ENCODE measurements at regions not wholly inside any gene's neighbourhood (a gene's known extent, or its start where the extent isn't known, plus 50 kb on each side); places are given as distances from the start of the nearest gene placed in this dataset.
"Not testable (repeated sequence)": the region's sequence is repeated elsewhere in the genome, so short reads cannot be mapped to it uniquely, and the experiment has no call there.

- Histone ChIP-seq H3K36me3 (no peaks in the 10 kb centered on the region), H3K4me2 (no peak overlapping the region), H3K9me3 (no peaks in the 10 kb centered on the region), H3K4me1 (no peaks in the 10 kb centered on the region), H3K4me3 (no peak overlapping the region), H3K27ac (no peak overlapping the region), H3K27me3 (no peaks in the 10 kb centered on the region), H4K20me1 (no peaks in the 10 kb centered on the region), H3K9ac (no peak overlapping the region)
- TF ChIP-seq Cebpa-rat (IDR thresholded peaks at IDR 0.05), result no peak
These were observed 350.8 kb upstream of the C2CD4B start for GRCh38 chr15:62515696-62516395.

GRCh38 chr15:62517541-62517940 is 352.5 kb upstream of the C2CD4B start:
- Histone ChIP-seq H3K9me3 (no peaks in the 10 kb centered on the region), H3K27ac (no peak overlapping the region), H3K4me1 (no peaks in the 10 kb centered on the region), H3K4me3 (no peak overlapping the region), H3K27me3 (no peaks in the 10 kb centered on the region), H3K4me2 (no peak overlapping the region), H4K20me1 (no peaks in the 10 kb centered on the region), H3K36me3 (no peaks in the 10 kb centered on the region), H3K9ac (no peak overlapping the region)
- TF ChIP-seq Cebpa-rat (IDR thresholded peaks at IDR 0.05), result no peak

GRCh38 chr15:62518666-62519065 is 353.6 kb upstream of the C2CD4B start:
- H3K4me3 ChIP-seq, H3K4me1 ChIP-seq, H3K9me3 ChIP-seq, H3K27me3 ChIP-seq, H3K36me3 ChIP-seq, H3K27ac ChIP-seq, H4K20me1 ChIP-seq, H3K4me2 ChIP-seq, H3K9ac ChIP-seq: not testable (repeated sequence)

- no peak overlapping the region for H3K9ac ChIP-seq
- H3K4me2 ChIP-seq, result no peak overlapping the region
- H3K4me1 ChIP-seq, result no peaks in the 10 kb centered on the region
- no peaks in the 10 kb centered on the region for H3K9me3 ChIP-seq
- no peak overlapping the region for H3K27ac ChIP-seq
- H3K4me3 ChIP-seq, result no peak overlapping the region
- H3K27me3 ChIP-seq, result no peaks in the 10 kb centered on the region
- no peaks in the 10 kb centered on the region for H4K20me1 ChIP-seq
- TF ChIP-seq Cebpa-rat (IDR thresholded peaks at IDR 0.05), result no peak
- H3K36me3 ChIP-seq, result no peaks in the 10 kb centered on the region
These were observed 354.8 kb upstream of the C2CD4B start for GRCh38 chr15:62519900-62520299.

GRCh38 chr15:62520887-62521286 is 355.8 kb upstream of the C2CD4B start:
- no peaks in the 10 kb centered on the region for H4K20me1 ChIP-seq
- no peak overlapping the region for H3K4me3 ChIP-seq
- no peaks in the 10 kb centered on the region for H3K4me1 ChIP-seq
- H3K4me2 ChIP-seq, result no peak overlapping the region
- no peaks in the 10 kb centered on the region for H3K36me3 ChIP-seq
- no peak for TF ChIP-seq Cebpa-rat (IDR thresholded peaks at IDR 0.05)
- H3K27me3 ChIP-seq, result no peaks in the 10 kb centered on the region
- no peak overlapping the region for H3K27ac ChIP-seq
- H3K9ac ChIP-seq, result no peak overlapping the region
- H3K9me3 ChIP-seq, result no peaks in the 10 kb centered on the region

GRCh38 chr15:62521396-62521795 is 356.3 kb upstream of the C2CD4B start:
- Histone ChIP-seq H3K4me1 (no peaks in the 10 kb centered on the region), H3K27ac (no peak overlapping the region), H3K4me2 (no peak overlapping the region), H3K9ac (no peak overlapping the region), H4K20me1 (no peaks in the 10 kb centered on the region), H3K4me3 (no peak overlapping the region), H3K27me3 (no peaks in the 10 kb centered on the region), H3K36me3 (no peaks in the 10 kb centered on the region), H3K9me3 (no peaks in the 10 kb centered on the region)
- no peak for TF ChIP-seq Cebpa-rat (IDR thresholded peaks at IDR 0.05)

GRCh38 chr15:62524848-62525247 is 359.8 kb upstream of the C2CD4B start:
- Histone ChIP-seq H3K36me3 (no peaks in the 10 kb centered on the region), H4K20me1 (no peaks in the 10 kb centered on the region), H3K27me3 (no peaks in the 10 kb centered on the region), H3K4me3 (no peak overlapping the region), H3K9me3 (no peaks in the 10 kb centered on the region), H3K9ac (no peak overlapping the region), H3K4me1 (no peaks in the 10 kb centered on the region), H3K4me2 (no peak overlapping the region), H3K27ac (no peak overlapping the region)
- no peak for TF ChIP-seq Cebpa-rat (IDR thresholded peaks at IDR 0.05)

- Histone ChIP-seq H3K4me2 (no peak overlapping the region), H3K4me1 (no peaks in the 10 kb centered on the region), H4K20me1 (no peaks in the 10 kb centered on the region), H3K9me3 (no peaks in the 10 kb centered on the region), H3K9ac (no peak overlapping the region), H3K4me3 (no peak overlapping the region), H3K27ac (no peak overlapping the region), H3K27me3 (no peaks in the 10 kb centered on the region), H3K36me3 (no peaks in the 10 kb centered on the region)
- no peak for TF ChIP-seq Cebpa-rat (IDR thresholded peaks at IDR 0.05)
These were observed 362.3 kb upstream of the C2CD4B start for GRCh38 chr15:62527387-62527786.

GRCh38 chr15:62528505-62528904 is 363.4 kb upstream of the C2CD4B start:
- H3K9me3 ChIP-seq, result no peaks in the 10 kb centered on the region
- no peak overlapping the region for H3K4me3 ChIP-seq
- no peak overlapping the region for H3K27ac ChIP-seq
- H3K4me2 ChIP-seq, result no peak overlapping the region
- H4K20me1 ChIP-seq, result no peaks in the 10 kb centered on the region
- no peak overlapping the region for H3K9ac ChIP-seq
- no peaks in the 10 kb centered on the region for H3K27me3 ChIP-seq
- no peaks in the 10 kb centered on the region for H3K4me1 ChIP-seq
- no peak for TF ChIP-seq Cebpa-rat (IDR thresholded peaks at IDR 0.05)
- no peaks in the 10 kb centered on the region for H3K36me3 ChIP-seq

GRCh38 chr15:62532367-62532766 is 367.3 kb upstream of the C2CD4B start:
- H4K20me1 ChIP-seq, result no peaks in the 10 kb centered on the region
- no peaks in the 10 kb centered on the region for H3K27me3 ChIP-seq
- H3K4me1 ChIP-seq, result no peaks in the 10 kb centered on the region
- H3K36me3 ChIP-seq, result no peaks in the 10 kb centered on the region
- no peak overlapping the region for H3K4me3 ChIP-seq
- H3K27ac ChIP-seq, result no peak overlapping the region
- H3K9me3 ChIP-seq, result no peaks in the 10 kb centered on the region
- no peak for TF ChIP-seq Cebpa-rat (IDR thresholded peaks at IDR 0.05)
- no peak overlapping the region for H3K4me2 ChIP-seq
- H3K9ac ChIP-seq, result no peak overlapping the region

- Histone ChIP-seq H3K9ac (no peak overlapping the region), H3K9me3 (no peaks in the 10 kb centered on the region), H3K4me1 (no peaks in the 10 kb centered on the region), H3K27me3 (no peaks in the 10 kb centered on the region), H3K36me3 (no peaks in the 10 kb centered on the region), H3K4me3 (no peak overlapping the region), H3K27ac (no peak overlapping the region), H3K4me2 (no peak overlapping the region), H4K20me1 (no peaks in the 10 kb centered on the region)
- no peak for TF ChIP-seq Cebpa-rat (IDR thresholded peaks at IDR 0.05)
These were observed 368.6 kb upstream of the C2CD4B start for GRCh38 chr15:62533687-62534086.

Data from BLaER1 (cell line).